HCT116 (cell line): ENCODE measurements at regions not wholly inside any gene's neighbourhood (a gene's known extent, or its start where the extent isn't known, plus 50 kb on each side); places are given as distances from the start of the nearest gene placed in this dataset.
"Not testable (repeated sequence)": the region's sequence is repeated elsewhere in the genome, so short reads cannot be mapped to it uniquely, and the experiment has no call there.

ENCODE experiments used
- ATAC-seq: fragments of 200-7000 bp; cut with Tn5 transposase; 2 replicates; pipeline ENCODE4 v1.9.1; 2020; ENCODE audit warnings: mild to moderate bottlenecking, moderate library complexity
- BruUV-seq: library from RNA; stranded (reverse); fragments of 400-500 nt; replicated peaks from 2 replicates; lab custom pipeline; 2021; lab: Mats Ljungman, UMichigan
- CTCF ChIA-PET: fragments of 300-600 bp; sonication (Branson Sonifier 250); formaldehyde crosslinking; loops from one replicate; lab custom pipeline; 2021; ENCODE audit warnings: antibody characterized with exemption; lab: Charles Lee
- POLR2A ChIA-PET: fragments of 300-600, 350-600 bp; sonication (Branson Sonifier 250); formaldehyde crosslinking; loops from one replicate; lab custom pipeline; 2021; ENCODE audit warnings: antibody characterized with exemption; lab: Charles Lee
- RAD21 ChIA-PET, 2 experiments: fragments of 300-600 bp; sonication (Branson Sonifier 250); formaldehyde crosslinking; loops; one replicate each; lab custom pipeline; 2023; ENCODE audit warnings: low total read pairs in 2 of 2; ENCODE audit not compliant: uncharacterized antibody in 2 of 2, unreplicated experiment in 2 of 2, low non-redundant PET in 1 of 2; lab: Charles Lee
- DNase-seq: peaks from one replicate; pipeline ENCODE4 v3.0.0-alpha.2; 2010; ENCODE audit warnings: low read depth, low spot score
- H2AFZ ChIP-seq: fragments of 200-600 bp; shearing (Covaris generic), sonication (generic); 2 replicates; pipeline ENCODE4 v1.6.1; 2017; ENCODE audit warnings: low read depth, mixed run types, mixed read lengths, antibody characterized with exemption, low read length; ENCODE audit not compliant: poor library complexity, severe bottlenecking
- H3K27ac ChIP-seq: 2 replicates; pipeline ENCODE4 v1.5.1; 2012; ENCODE audit warnings: low read depth, low read length
- H3K27me3 ChIP-seq: fragments of 200-600 bp; sonication (generic); 2 replicates; pipeline ENCODE4 v1.6.1; 2016; ENCODE audit warnings: mixed run types, low read length, mixed read lengths; ENCODE audit not compliant: insufficient read depth
- H3K36me3 ChIP-seq, 2 experiments: fragments of 200-500 bp in 1 of 2; fragments of 200-600 bp in 1 of 2; sonication (Bioruptor generic) in 1 of 2; sonication (generic) in 1 of 2; 2 replicates each; pipeline versions ENCODE4 v1.5.1 to v1.6.1; 2014 to 2016; ENCODE audit warnings: low read length in 2 of 2, inconsistent platforms in 1 of 2, mixed read lengths in 1 of 2, mixed run types in 1 of 2; ENCODE audit not compliant: insufficient read depth in 2 of 2, control insufficient read depth in 1 of 2
- H3K4me1 ChIP-seq, 2 experiments: fragments of 200-600 bp in 1 of 2; sonication (generic) in 1 of 2; 2 replicates each; pipeline versions ENCODE4 v1.5.1 to v1.6.1; 2012 to 2017; ENCODE audit warnings: low read length in 2 of 2, inconsistent platforms in 1 of 2, mild to moderate bottlenecking in 1 of 2, mixed read lengths in 1 of 2, mixed run types in 1 of 2, moderate library complexity in 1 of 2; ENCODE audit not compliant: insufficient read depth in 2 of 2, control insufficient read depth in 1 of 2
- H3K4me2 ChIP-seq: fragments of 200-600 bp; sonication (generic); 2 replicates; pipeline ENCODE4 v1.6.1; 2017; ENCODE audit warnings: mixed run types, low read length, mixed read lengths
- H3K4me3 ChIP-seq, 2 experiments: fragments of 200-600 bp in 1 of 2; sonication (generic) in 1 of 2; replicated peaks in 1 of 2; 2 replicates each; pipeline ENCODE4 v1.5.1; 2011 to 2016; ENCODE audit warnings: low read length in 2 of 2, control low read depth in 1 of 2, low read depth in 1 of 2, mild to moderate bottlenecking in 1 of 2, mixed read lengths in 1 of 2, mixed run types in 1 of 2
- H3K79me2 ChIP-seq: fragments of 200-600 bp; sonication (generic); 2 replicates; pipeline ENCODE4 v1.6.1; 2017; ENCODE audit warnings: mild to moderate bottlenecking, mixed run types, low read length, moderate library complexity, mixed read lengths; ENCODE audit not compliant: insufficient read depth
- H3K9ac ChIP-seq: fragments of 200-600 bp; sonication (generic); 2 replicates; pipeline ENCODE4 v1.6.1; 2016; ENCODE audit warnings: low read length, mixed read lengths
- H3K9me2 ChIP-seq: fragments of 200-600 bp; sonication (generic), shearing (Covaris generic); 2 replicates; pipeline ENCODE4 v1.6.1; 2017; ENCODE audit warnings: mixed run types, mild to moderate bottlenecking, moderate library complexity; ENCODE audit not compliant: insufficient read depth
- H3K9me3 ChIP-seq, 2 experiments: fragments of 200-500 bp in 1 of 2; fragments of 200-600 bp in 1 of 2; sonication (Bioruptor generic) in 1 of 2; sonication (generic) in 1 of 2; 2 replicates each; pipeline ENCODE4 v1.6.1; 2014 to 2017; ENCODE audit warnings: low read length in 2 of 2, mixed read lengths in 2 of 2, inconsistent platforms in 1 of 2, low read depth in 1 of 2, mild to moderate bottlenecking in 1 of 2, mixed run types in 1 of 2, moderate library complexity in 1 of 2; ENCODE audit not compliant: control insufficient read depth in 1 of 2, insufficient read depth in 1 of 2
- H4K20me1 ChIP-seq: fragments of 200-600 bp; sonication (generic), shearing (Covaris generic); 2 replicates; pipeline ENCODE4 v1.6.1; 2017; ENCODE audit warnings: mixed run types, mild to moderate bottlenecking, moderate library complexity; ENCODE audit not compliant: insufficient read depth
- REST ChIP-seq: IDR thresholded peaks from 2 replicates; pipeline ENCODE4 v1.6.1; 2012; ENCODE audit warnings: low read depth
- intact Hi-C: fragments of 100-400 bp; cut with micrococcal nuclease; formaldehyde crosslinking; loops from 2 replicates; pipeline ENCODE4 v1.10.0; 2022

DNA sequence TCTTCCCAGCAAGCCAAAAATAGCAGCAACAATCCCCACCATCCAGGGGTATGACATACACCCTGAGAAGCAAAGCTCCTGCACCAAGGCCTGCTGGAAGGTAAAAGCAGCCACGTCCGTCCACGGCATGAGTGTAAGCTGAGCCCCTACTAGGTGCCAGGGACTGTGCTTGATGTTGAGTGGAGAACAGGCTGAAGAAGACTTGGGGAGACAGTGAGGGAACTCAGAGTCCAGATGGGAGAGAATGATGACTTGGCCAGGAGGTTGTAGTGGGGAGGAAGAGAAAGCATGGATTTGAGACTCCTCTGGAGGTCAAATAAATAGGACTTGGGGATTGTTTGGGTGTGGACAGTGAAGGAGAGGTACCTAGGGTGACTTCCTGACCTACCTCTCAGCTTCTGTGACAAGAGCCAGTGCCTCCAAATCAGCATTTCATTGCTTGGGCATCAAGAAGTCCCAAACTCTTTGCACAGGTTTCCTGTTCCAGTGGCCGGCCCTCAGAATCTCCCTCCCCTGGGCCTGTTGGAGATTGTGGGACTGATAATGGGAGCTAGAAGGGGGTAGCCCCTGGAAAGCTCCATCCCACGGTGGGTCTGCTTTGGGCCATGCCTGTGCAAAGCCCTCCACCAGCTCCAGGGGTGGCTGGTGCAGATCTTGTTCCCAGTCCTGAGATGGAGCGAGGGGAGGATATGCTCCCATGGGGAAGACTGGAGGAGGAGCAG lies 58.3 kb upstream of the ADAMTS2 start:
- no peaks in the 10 kb centered on the region for H4K20me1 ChIP-seq
- TF ChIP-seq REST = no peak
- POLR2A ChIA-PET = no interaction called here
- H3K9me2 ChIP-seq = no peaks in the 10 kb centered on the region; the same call in 1 of the 2 replicates
- H3K9ac ChIP-seq = no peak overlapping the region
- intact Hi-C loops = loop anchor here (1.0 kb wide), 1 partner anchor 236 kb away; no protein-coding TSS in a partner anchor
- no peaks in the 10 kb centered on the region for H3K36me3 ChIP-seq
- no peak overlapping the region for H2AFZ ChIP-seq
- H3K79me2 ChIP-seq = no peaks in the 10 kb centered on the region
- no peak overlapping the region for H3K4me3 ChIP-seq
- BruUV-seq = no TSS peak
- H3K9me3 ChIP-seq = peaks cover 13 to 15% of the 10 kb centered on the region in 2 experiments; a peak in 2 of 4 replicates
- no peak overlapping the region for H3K27ac ChIP-seq
- no peaks in the 10 kb centered on the region for H3K4me1 ChIP-seq
- H3K4me2 ChIP-seq = no peak overlapping the region
- CTCF ChIA-PET = interaction anchor here (0.8 to 1.8 kb wide), 2 partner anchors 10 to 237 kb away, joined by 3 to 21 read pairs; no protein-coding TSS in a partner anchor
- ATAC-seq = no peak
- no peaks in the 10 kb centered on the region for H3K27me3 ChIP-seq
- no peak for DNase-seq
- RAD21 ChIA-PET = interaction anchor here in 1 of 2 experiments (0.9 kb wide), 1 partner anchor 90 kb away, joined by 3 read pairs; no protein-coding TSS in a partner anchor

DNA sequence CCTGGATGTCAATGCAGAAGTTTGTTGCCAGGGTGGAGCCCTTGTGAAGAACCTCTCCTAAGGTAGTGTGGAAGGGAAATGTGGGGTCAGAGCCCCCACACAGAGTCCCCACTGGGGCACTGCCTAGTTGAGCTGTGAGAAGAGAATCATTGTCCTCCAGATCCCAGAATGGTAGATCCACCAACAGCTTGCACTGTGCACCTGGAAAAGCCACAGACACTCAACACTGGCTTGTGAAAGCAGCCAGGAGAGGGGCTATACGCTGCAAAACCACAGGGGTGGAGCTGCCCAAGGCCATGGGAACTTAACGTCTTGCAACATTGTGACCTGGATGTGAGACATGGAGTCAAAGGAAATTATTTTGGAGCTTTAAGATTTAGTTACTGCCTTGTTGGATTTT lies 55.2 kb upstream of the ADAMTS2 start:
- ATAC-seq, H3K4me1 ChIP-seq, CTCF ChIA-PET, H3K4me2 ChIP-seq, intact Hi-C loops, H3K27ac ChIP-seq, H3K9me2 ChIP-seq, H4K20me1 ChIP-seq, POLR2A ChIA-PET, BruUV-seq, H3K4me3 ChIP-seq, H2AFZ ChIP-seq, H3K9ac ChIP-seq, H3K79me2 ChIP-seq, DNase-seq, H3K36me3 ChIP-seq, H3K27me3 ChIP-seq, RAD21 ChIA-PET: not testable (repeated sequence)
- H3K9me3 ChIP-seq = peaks cover 13 to 15% of the 10 kb centered on the region in 2 experiments; a peak in 2 of 4 replicates
